GM18498 (cell line): ENCODE measurements at regions not wholly inside any gene's neighbourhood (a gene's known extent, or its start where the extent isn't known, plus 50 kb on each side); places are given as distances from the start of the nearest gene placed in this dataset.
"Not testable (repeated sequence)": the region's sequence is repeated elsewhere in the genome, so short reads cannot be mapped to it uniquely, and the experiment has no call there.

Source experiments
- ATAC-seq: cut with Tn5 transposase; IDR thresholded peaks from one replicate; pipeline ENCODE4 v1.9.1; 2021; ENCODE audit warnings: mild to moderate bottlenecking, moderate library complexity; ENCODE audit not compliant: unreplicated experiment

DNA sequence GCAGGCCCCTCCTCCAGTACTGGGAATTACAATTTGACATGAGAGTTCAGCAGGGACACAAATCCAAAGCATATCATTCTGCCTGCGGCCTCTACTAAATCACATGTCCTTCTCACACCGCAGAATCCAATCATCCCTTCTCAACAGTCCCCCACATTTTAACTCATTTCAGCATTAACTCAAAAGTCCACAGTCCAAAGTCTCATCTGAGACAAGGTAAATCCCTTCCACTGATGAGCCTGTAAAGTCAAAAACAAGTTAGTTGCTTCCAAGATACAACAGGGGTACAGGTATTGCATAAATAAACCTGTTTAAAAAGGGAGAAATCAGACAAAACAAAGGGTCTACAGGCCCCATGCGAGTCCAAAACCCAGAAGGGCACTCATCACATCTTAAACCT, 64.0 kb downstream of the EBNA1BP2 start:
- no peak for ATAC-seq

GRCh38 chr1:43107664-43108063, 64.4 kb downstream of the EBNA1BP2 start:
- ATAC-seq, result no peak

DNA sequence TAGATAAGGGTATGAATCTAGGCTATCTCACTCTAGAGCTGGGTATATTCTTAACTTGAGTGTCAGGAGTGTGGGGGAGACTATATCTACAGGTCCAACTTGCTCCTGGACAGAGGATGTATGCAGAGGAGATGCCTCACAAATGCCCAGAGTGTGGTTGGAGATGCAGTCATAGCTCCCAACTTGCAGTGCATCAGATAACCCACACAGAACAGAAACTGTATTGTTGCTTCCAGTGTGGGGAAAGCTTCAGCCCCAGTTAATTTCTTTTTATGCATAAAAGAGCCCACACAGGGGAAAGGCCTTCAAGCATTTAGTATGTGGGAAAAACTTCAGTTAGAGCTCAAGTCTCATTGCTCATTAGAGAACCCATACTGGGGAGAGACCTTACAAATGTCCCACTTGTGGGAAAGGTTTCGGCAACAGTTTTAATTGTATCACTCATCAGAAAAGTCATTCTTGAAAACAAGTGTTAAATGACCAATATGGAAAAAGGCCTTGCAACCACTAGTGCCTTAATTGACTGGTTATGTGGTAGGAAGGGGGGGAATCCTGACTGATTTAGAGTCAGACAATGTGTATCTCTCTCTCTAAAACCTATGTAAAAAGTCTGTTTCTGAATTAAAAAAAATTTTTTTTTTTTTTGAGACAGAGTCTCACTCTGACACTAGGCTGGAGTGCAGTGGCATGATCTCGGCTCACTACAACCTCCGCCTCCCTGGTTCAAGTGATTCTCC, 67.9 kb downstream of the EBNA1BP2 start:
- no peak for ATAC-seq

DNA sequence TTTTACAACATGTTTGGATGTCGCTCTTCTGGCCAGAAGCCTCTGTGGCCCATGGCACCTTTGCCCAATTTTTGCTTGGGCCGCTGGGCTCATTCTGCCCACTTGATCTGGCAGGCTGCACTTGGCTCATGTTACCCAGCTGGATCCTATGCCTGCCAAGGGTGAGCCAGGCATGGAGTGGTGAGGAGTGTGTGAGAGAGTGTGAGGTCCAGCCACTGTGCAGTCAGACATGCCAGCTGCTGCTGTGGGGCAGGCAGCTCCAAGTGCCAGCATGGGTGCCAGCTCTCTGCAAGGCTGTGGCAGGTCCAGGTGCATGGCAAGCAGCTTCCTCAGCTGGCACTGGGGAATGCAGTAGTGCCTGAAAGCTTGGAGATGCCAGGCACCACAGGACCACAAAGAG, 71.0 kb downstream of the EBNA1BP2 start:
- no peak for ATAC-seq

DNA sequence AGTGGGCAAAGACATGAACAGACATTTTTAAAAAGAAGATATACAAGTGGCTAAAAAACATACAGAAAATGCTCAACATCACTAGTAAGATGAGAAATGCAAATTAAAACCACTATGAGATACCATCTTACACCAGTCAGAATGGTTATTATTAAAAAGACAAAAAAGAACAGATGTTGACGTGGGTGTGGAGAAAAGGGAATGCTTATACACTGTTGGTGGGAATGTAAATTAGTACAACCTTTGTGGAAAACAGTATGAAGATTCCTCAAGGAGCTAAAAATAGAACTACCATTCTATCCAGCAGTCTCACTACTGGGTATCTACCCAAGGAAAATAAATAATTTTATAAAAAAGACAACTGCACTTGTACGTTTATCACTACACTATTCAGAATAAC, 73.9 kb downstream of the EBNA1BP2 start:
- no peak for ATAC-seq

DNA sequence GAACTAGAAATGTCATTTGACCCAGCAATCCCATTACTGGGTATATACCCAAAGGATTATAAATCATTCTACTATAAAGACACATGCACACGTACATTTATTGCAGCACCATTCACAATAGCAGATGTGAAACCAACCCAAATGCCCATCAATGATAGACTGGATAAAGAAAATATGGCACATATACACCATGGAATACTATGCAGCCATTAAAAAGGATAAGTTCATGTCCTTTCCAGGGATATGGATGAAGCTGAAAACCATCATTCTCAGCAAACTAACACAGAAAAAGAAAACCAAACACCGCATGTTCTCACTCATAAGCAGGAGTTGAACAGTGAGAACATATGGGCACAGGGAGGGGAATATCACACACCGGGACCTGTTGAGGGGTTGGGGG, 75.6 kb downstream of the EBNA1BP2 start:
- not testable (repeated sequence) for ATAC-seq

DNA sequence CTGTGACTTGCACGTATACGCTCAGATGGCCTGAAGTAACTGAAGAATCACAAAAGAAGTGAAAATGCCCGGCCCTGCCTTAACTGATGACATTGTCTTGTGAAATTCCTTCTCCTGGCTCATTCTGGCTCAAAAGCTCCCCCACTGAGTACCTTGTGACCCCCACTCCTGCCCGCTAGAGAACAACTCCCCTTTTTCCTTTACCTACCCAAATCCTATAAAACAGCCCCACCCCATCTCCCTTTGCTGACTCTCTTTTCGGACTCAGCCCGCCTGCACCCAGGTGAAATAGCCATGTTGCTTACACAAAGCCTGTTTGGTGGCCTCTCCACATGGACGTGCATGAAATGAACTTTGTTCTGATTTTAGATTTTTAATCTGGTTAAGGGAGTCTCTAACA, 81.3 kb downstream of the EBNA1BP2 start:
- not testable (repeated sequence) for ATAC-seq

DNA sequence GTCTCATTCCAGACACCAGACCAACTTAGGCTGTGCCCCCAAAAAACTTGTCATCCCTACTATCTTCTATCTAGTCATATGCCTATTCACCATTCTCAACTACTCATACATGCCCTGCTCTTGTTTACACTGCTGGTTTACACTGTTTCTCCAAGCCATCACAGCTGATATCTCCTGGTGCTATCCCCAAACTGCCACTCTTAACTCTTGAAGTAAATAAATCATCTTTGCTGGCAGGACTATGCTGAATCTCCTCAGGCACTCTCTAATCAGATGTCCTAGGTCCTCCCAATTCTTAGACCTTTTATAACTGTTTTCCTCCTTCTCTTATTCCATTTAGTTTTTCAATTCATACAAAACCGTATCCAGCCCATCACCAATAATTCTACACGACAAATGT, 81.9 kb downstream of the EBNA1BP2 start:
- not testable (repeated sequence) for ATAC-seq

DNA sequence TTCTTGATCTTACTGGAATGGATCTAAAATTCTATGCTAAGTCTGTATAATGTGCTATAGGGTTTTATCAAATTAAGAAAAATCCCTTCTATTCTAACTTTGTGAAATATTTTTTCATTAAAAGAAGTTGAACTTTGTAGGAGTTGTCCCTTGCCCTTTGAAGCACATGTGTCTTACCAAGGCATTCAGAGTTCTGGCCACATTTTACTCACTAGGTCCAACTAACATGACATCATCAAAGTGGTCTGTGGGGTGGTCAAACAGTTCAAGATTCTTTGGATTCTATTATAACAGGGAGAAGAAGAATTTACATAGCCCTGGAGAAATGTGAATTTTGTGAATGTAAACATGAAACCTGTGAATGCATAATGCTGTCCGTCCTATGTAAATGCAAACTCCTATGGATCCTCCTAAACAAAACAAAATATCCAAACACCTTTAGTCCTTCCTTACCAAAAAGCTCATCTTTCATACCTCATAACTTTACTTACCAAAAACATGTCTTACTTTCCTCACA, 88.7 kb downstream of the EBNA1BP2 start:
- ATAC-seq, result no peak

- no peak for ATAC-seq
Measured at GRCh38 chr1:43082740-43083139, 89.3 kb downstream of the EBNA1BP2 start.

DNA sequence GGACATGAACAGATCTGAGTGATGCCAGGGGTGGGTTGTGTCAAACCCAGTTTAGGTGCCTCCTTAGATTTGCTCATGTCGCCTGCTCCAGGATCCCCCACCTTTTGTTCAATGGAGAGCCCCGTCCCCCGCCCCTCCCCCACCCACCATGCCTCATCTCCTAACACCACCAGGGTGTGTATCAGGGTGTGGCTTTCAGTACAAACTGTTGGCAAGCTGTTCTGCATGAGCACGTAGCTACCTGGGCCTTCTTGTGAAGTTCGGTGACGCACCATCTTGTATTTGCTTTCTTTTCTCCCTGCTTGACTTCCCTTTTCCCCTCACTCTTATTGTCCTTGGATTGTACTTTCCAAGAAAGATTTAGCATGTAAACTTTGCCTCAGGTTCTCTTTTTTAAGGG, 94.8 kb downstream of the EBNA1BP2 start:
- no peak for ATAC-seq

DNA sequence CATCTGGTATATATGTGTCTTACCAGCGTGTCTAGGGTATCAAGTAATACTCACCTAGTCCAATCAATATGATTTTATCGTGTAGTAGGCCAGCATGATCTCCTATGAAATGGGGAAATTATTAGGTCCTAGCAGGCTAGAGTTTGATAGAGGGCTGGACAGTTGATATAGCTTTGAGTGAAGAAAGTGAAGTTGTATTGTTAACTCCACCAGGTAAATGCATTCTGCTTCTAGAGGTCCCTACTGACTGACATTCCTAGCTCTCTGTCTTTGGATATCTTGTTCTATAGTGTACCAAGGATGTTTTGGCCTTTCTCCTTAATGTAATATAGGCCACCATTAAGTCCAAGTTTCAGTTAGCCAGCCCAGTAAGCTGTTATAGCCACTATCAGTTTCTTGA, 97.4 kb downstream of the EBNA1BP2 start:
- no peak for ATAC-seq

- no peak for ATAC-seq
Measured at GRCh38 chr1:43074244-43074643, 97.8 kb downstream of the EBNA1BP2 start.

DNA sequence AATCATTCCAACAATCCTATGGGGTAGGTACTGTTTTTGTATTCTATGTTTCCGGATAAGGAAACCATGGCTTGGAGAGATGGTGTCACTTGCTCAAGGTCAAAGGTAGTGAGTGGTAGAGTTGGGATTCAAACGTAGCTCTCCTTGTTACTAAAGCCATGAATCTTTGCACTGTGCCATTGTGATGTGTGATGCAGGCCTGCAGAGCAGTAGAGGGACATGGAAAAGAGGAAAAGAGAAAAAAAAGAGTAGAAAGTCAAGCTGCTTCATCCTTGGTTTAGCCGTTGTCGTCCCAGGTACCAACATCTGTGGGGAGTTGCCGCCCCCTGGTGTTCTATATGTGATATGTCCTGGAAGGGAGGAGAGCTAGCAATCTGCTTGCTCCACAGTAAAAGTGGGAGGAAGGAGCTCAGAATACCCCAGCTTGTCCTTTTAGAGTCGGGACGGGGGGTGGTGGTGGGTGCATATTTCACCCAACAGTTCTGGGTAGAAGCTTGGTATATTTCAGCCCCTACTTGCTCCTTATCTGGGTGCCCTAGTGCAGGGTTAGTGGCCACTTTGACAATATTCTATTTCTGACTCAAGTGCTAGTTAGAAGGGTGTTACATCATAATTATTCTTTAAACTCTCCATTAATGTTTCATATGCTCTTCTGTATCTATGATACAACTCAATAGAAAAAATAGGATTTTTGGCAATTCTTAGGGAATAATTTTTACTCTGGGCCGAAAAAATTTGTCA, 98.4 kb downstream of the EBNA1BP2 start:
- peak; percentile 44 for ATAC-seq

GRCh38 chr1:43072314-43072713, 99.8 kb downstream of the EBNA1BP2 start:
- ATAC-seq, result no peak

GRCh38 chr1:43071241-43071640, 100.8 kb downstream of the EBNA1BP2 start:
- no peak for ATAC-seq

DNA sequence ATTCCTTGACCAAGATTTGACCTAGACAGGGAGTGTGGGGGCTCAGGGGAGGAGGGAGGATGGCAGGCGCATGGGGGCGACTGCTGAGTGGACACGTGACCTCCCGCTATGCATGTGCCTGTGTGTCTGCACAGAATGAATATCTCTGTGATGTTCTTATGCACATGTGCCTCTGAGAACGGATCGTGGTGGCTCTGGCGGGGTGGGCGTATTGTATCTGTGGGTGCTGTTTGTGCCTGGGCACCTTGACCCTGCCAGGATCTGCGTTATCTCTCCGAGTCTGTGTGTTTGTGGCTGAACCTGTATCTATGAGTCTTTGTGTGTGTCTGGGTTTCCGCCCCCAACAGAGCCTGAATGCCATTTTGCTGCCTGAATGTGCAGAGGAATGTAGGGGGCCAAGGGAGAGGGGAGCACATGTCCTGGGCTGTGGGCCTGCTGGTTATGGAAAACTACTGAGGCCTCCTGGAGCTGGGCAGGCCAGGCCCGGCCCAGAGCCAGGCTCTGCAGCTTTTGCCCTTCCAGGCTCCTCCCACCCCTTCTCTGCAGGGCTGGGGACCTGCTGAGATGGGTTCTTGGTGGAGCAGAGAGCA, 102.5 kb downstream of the EBNA1BP2 start:
- ATAC-seq, result no peak

DNA sequence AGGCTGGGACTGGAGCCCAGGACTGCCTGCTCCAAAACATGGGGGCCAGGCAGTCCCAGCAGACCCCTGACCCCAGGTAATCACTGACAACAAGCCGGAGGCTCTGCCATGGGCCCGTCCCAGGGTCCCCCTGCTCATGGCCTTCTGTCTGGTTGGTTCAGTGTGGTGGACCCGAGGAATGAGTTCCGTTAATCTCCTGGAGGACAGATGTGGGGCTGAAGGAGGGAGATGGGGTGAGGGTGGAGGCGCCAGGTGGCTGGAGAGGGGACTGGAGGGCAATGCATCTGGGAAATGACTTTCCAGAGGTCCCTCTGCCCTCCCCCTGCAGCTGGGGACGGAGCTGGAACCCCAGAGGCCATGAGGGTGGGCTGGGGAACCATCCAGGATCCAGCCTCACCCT, 103.2 kb downstream of the EBNA1BP2 start:
- no peak for ATAC-seq

- no peak for ATAC-seq
Measured at GRCh38 chr1:43067977-43068751, 103.9 kb downstream of the EBNA1BP2 start.

DNA sequence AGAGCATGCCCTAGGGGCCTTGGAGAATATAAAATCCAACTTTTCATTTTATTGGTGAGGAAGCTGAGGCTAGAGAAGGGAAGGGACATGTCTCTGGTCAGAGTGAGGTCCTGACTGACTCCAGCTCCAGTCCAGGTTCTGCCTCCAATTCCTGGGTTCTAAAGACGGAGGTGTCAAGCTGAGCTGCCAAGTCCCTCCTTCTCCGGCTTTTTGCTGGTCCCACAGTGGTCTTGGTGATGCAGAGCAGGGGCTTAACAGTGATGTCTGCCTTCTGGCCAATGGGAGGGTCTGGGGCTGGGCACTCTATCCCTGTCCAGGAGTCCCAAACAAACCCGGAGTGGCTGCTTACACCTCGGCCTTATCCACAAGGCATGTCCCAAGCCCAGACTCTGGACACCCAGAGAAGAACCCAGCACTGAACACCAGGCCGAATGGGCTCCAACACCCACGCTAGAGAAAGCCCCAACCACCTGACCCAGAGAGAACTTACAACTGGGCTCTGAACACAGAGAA, 104.8 kb downstream of the EBNA1BP2 start:
- ATAC-seq, result no peak

- ATAC-seq, result no peak
Measured at GRCh38 chr1:43066578-43066977, 105.5 kb downstream of the EBNA1BP2 start.
